NOMO-1 treated with DMSO at 0.1 percent for 48 hours (cell line): ENCODE measurements at regions not wholly inside any gene's neighbourhood (a gene's known extent, or its start where the extent isn't known, plus 50 kb on each side); places are given as distances from the start of the nearest gene placed in this dataset.

Experiments used
- DNase-seq: peaks from one replicate; lab custom pipeline; 2025; ENCODE audit not compliant: unreplicated experiment; lab: John Stamatoyannopoulos, UW

DNA sequence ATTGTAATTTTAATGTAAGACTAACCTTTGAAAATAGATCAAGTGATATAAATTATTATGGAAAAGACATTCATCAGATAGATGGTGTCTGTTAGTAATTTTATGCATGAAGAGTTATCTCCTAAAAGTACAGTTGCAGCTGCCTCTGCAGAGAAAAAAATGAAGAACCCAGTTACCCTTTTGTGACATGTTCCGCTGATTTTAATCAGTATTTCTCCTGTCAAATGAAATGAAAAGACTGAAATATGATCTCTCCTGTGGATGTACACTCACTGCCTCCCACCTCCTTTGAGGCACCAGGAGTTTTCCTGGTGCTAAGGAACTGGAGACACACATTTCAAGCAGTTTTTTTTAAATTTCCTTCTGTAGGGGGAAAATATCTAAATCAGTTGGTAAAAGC is 277.4 kb downstream of the KIF4B start:
- no peak for DNase-seq

DNA sequence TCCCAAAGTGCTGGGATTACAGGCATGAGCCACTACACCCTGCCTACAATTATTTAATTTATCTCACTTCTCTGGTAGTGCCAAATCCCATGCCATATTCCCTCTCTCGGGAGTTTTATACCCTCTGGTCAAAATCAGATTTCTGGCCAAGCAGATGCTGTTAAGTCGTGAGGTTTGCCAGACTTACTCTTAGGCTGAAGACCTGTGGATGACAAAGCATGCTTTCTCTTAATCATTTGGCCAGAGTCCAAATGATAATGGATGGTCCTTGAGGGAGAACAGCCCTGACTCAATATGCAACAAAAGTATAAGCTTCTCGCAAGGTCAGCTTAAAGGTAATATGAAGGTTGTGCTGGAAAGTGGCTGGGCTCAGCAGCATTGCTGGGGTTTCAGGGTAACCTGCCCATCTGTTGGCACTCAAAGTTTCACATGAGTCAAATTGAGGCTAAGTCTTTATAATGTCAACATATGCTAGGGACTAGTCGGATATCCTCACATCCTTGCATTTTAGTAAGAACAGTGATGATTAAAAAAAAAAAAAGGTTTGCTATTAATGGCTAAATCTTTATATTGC is 280.1 kb downstream of the KIF4B start:
- no peak for DNase-seq

DNA sequence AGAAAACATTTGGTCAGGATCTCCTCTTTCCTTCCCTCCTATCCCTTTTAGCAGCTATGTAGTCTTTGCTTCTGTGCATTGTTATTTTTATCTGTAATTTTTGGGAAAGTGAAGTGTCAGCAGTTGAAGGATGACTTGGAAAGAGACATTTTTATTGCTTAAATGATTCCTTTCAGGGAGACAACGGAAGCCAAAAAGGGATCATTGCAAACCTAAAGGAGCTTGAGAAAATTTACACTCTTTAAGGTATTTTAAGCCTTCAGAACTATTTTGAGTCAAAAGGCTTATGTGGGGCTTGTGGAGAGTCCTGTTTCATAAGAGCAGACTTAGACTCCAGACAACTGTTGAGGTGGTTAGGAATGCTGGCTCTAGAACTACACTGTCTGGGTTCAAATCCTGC is 281.6 kb downstream of the KIF4B start:
- DNase-seq: no peak

DNA sequence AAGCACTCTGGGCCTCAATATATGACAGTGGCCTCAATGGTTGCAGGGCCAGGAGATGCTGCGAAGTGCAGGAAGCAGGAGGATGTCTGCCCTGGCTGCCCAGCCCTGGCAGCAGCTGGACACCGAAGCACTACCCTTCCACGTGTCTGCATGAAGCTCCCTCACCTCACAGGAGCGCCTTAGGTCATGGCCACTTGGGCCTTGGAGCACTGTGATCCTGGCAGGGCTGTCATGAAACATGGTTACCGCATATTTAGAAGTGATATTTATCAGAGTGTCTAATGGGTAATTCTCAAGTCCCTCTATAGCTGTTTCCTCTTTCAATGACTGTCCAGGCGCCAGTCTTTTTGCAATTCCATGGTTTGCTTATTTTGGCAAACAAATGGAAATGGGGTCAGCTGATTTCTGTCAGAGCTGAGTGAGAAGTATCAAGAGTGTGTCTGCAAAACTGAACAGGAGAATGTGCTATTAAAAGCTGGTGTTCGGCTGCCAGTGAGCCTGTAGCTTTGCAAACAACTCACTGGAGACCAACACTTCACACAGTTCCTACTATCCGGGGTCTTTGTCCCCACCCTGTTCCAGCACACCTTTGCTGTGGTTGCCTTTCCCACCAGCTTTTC is 285.9 kb downstream of the KIF4B start:
- DNase-seq: no peak

DNA sequence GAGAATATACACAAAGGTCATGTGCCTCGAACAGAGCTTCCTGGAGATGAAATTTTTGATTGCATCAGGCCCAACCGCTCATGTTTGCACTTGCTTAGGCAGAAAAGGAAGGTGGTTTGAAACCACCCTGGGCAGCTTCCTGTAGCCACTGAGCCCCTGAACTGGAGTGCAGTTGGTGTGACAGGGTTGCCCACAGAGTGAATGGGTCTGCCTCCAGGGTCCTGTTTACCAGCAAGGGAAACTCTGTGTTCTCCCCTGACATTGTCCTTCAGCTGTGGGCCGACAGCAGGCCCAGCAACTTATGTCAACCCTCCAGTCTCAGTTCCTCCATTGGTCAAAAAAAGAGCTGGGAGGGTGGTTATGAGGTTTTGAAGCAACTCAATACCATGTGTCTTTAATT is 289.6 kb downstream of the KIF4B start:
- DNase-seq: peak; percentile 53

DNA sequence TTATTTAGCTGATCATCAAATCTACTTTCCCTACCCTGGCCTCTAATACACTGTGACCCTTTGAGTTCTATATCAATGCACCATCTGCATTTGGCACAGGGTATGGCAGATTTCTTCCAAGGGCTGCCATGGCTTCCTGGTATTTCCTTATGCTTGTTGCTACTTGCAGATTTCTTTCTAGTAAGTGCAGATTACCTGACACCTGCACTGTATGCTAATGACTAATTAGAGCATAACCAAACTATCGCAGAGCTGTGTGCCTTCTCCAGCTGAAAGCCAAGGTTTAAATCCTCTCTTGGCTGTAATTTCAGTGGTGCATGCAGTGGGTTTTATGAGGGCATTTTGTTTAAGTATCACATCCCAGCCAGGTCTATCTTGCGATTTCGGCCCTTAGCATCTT is 293.7 kb downstream of the KIF4B start:
- DNase-seq: no peak

DNA sequence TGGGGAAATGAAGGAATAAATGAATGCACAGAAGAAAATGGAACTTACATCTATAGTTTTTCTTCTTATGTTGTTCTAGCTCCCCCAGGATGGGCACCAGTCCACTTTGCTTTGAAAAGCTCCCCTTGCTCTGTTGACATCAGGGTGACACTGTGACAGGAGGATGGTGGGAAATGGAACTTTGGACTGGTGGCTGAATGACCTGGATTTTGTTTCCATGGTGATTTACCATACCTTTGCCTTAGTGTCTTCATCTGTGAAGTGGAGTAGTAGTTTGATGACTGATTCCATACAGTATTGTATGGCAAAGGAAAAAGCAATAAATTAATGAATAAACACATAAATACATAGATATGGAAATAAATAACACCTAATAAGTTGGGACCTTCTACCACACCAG is 294.7 kb downstream of the KIF4B start:
- DNase-seq: no peak

DNA sequence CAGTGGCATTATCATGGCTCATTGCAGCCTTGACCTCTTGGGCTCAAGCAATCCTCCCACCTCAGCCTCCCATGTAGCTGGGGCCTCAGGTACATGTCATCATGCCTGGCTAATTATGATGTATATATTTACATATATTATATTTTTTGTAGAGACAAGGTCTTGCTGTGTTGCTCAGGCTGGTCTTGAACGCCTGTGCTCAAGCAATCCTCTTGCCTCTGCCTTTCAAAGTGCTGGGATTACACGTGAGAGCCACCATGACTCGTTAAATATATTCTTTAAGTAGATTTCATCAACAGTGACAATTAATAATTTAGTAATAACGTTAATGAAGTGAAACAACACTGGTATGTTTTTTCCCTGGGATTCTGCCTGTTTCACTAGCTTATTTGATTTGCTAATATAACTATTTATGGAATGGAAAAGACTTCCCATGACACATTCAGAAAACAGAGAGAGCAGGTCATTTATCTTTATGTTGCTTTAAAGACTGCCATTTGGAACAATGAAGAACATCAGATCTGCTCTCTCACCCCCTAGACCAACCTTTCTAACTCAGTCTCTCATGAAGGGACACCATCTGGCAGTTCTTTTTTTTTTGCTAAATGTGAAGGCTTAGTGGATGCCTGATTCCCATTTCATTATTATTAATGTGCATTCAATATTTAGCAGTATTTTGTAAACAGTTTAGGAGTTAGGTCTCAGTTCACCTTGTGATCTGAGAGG is 295.6 kb downstream of the KIF4B start:
- no peak for DNase-seq

DNA sequence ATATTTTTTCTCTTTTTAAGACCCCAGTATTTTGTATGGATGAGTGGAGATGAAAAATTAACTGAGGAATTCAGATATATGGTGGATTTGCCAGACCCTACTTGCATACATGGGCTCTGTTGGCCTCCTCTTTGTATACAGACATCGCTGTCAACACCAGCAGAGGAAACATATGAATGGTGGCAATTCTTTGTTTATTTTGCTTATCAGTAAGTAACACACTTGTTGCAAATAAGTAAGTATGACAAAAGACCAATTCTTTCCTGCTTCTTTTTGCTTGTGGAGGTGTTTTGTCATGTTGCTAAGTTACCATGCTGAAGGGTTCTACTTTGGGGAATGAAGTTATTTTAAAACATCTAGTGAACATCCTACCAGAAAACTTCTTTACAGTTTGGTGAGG is 298.2 kb downstream of the KIF4B start:
- DNase-seq: no peak

DNA sequence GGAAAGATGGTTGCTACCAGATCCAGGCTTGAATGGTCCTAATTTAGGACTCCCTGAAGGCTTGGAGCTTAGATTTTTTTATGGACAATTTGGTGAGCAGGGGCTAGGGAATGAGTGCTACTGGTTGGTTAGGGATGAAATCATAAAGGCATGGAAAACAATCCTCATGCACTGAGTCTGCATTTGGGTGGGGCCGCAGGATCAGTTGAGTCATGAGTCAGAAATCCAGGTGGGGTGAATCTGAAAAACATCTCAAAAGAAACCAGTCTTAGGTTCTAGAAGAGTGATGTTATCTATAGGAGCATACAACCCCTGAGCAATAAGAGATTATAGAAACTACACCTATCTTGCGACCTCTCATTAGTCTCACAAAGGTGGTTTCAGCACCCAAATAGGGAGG is 300.0 kb downstream of the KIF4B start:
- DNase-seq: no peak

DNA sequence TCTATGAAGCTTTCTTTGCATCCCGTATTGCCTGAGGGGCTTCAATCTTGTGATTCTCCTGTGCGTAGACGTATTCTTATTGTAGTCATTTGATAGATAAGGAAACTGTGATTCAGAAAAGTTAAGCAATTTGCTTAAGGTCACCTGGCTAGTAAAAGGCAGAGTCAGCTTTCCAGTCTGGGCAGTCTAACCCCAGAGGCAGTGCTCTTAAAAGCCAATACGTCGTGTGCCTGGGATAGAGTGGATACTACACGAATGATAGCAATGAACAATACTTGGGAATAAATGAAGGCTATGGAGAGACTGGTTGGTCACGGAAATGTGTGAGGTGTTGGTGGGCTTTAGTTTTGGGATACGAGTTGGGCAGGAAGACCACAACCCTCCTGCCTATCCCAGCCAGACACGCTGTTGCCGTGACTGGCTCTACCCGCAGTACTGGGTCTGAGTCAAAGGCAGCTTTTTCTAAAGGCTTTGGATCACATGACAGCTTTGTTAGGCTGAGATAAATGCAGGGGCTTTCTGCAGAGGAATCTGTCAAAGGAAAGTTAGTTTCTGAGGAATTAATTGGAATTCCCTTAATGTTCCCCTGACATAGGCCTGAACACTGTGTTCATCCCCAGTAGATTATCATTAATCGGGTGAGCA is 302.6 kb downstream of the KIF4B start:
- DNase-seq: no peak

DNA sequence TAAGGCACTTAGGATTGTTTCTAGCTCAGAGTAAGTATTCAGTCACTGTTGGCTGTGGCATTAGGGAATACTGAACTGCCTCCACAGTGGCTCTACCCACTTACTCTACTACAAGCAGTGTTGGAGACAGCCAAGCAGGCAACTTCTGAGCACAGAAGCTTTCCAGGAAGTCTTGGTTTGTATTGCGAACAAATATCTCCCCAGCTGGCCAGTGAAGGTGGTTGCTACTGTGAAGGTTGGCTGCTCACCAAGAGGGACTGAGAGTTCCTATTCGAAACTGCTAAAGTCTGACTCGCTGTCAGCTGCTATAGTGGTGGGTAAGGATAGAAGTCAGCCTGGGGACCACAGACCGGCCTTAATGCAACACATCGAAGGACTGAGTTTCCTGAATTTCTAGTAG is 319.1 kb downstream of the KIF4B start:
- DNase-seq: no peak

DNA sequence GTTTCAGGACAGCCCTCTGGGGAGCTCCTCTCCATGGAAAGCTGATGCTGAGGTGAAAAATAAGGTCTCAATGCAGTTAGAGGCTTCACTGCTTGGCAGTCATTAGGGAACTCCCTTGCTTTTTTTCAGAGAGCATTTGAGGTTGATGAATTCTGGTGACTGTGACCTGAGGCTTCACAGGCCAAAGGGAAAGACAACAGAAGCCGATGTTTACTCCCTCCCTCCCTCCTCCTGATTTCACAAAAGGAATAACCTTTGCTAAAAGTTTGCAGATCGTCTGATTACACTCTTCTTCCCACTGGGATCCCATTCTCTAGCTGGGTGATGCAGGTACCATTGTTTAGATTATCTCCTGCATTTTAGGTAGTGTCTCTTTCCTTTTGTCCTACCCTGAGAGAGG is 329.4 kb downstream of the KIF4B start:
- DNase-seq: no peak

DNA sequence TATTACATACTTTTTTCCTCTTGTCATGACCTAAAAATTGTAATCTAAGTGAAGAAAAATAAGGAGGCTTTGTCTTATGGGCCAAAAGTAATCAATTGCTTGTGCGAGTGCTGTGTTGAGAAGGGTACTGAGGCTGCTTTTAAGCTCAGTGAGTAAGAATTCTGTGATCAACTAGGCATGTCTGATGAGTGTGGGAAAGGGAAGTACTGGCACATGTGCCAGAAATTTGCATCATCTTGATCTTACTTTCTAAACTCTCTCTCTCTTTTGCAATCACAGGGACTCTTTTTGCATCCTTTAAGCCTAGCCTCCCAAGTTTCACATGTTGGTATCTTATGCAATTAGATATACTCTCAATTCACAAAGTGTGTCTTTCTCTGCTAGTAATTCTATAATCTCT is 329.9 kb downstream of the KIF4B start:
- peak; percentile 4 for DNase-seq

DNA sequence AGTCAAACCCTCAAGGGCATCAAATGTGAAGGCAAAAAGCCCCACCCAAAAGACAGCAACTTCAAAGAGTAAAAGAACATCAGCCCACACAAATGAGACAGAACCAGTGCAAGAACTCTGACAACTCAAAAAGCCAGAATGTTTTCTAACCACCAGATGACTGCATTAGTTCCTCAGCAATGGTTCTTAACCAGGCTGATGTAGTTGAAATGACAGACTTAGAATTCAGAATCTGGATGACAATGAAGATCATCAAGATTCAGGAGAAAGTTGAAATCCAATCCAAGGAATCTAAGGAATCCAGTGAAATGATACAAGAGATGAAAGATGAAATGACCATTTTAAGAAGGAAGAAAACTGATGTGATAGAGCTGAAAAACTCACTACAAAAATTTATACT is 339.7 kb downstream of the KIF4B start:
- DNase-seq: no peak

DNA sequence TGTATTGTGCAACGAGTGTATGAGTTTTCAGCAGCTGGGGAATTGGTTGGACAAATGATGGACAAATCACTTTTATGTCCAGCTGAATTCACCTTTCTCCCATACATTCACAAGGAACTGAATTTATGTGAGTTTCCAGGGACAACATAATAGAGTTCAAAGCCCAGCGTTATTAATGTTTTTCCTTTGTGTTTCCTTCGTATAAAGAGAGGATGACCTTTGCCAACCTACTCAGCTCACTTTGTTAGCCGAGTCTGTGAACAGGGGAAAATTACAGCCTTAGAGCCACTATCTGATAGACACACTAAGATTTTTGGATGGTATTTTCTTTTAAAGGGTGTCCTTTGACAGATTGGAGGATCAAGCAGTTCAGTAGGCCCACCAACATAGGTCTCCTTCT is 352.5 kb downstream of the KIF4B start:
- DNase-seq: no peak

DNA sequence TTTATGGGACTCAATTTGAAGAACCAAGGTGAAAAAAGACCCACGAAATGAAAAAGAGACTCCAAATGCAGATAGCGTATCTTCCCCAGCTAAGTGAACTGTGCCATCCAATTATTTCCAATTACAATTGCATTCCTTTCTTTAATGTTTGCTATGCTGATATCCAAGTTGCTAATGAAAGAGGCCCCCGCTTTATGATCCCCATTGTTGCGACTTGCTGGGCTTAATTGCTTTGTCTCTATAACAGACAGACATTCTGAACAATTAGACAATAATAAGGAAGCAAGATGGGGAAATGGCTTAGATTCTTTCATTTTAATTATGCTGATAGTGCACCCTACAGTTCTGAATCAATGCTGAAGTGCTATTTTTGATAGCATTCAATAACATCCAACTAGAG is 354.3 kb downstream of the KIF4B start:
- DNase-seq: no peak

DNA sequence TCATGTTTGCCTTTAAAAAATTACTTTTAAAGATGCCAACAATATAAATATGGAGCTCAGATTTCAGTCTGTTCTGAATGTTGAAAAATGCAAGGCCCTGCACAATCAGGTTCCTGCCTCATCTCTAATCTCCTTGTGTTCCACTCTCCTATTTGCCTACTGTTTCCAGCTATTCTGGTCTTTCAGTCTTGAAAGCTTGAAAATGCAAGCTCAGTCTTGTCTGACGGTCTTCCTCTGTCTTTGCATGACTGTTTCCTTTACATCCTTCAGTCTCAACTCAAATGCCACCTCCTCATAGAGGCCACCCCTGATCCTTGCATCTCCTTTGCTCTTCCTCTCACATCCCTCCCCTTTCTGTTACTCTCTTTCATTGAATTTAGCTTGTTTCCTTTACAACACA is 354.9 kb downstream of the KIF4B start:
- no peak for DNase-seq

DNA sequence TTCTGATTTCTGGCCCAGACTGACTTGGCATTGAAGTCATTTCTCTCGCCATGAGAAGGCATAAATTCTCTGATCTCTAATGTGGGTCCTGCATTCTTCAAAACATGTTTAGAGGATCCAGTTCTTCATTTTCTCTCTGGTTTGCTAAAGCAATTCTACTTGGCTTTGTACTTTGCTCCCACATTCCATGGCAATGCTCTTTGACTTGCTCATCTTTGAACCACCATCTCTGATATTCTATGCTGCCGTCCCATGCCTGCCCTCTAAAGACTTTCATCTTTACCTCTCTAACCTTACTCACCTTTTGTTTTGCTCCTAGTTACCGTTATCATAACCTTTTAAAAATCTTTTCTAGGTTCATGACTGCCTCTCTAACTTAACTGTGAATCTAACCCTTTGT is 366.9 kb downstream of the KIF4B start:
- no peak for DNase-seq

DNA sequence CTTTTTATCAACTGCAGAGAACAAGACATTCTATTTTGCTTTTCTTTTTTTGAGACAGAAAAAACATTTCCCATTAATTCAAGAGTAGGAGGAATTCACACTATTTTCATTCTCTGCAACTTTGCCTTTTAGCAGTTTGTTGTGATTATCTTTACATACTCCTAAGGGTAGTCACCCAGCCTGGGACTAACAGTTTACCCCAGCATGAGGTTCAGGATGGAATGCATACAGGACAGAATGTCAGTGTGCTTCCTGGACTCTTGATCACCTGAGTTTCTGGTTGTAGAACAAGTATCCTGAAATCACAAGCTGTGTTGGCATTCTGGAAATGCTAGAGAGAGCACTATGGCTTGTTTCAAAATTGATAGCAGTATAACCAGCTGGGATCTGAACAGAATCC is 368.1 kb downstream of the KIF4B start:
- DNase-seq: no peak

DNA sequence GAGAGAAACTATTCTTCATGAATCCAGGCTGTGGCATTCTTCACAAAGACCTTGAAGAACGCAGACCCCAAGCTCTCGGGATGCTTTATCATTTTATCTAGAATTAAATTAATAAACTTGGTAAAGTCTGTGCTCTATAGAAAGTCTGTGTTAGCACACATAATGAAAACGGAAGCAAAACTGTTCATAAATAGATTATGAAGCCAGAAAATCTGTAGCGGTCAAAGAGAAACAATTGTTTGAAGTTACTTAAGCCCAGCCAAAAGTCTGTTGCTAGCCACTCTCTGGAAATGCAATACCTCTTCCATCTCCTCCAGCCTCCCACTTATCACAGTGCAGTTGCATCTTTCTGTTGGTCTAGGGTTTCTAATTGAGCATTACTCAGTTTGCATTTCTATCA is 375.9 kb downstream of the KIF4B start:
- no peak for DNase-seq

DNA sequence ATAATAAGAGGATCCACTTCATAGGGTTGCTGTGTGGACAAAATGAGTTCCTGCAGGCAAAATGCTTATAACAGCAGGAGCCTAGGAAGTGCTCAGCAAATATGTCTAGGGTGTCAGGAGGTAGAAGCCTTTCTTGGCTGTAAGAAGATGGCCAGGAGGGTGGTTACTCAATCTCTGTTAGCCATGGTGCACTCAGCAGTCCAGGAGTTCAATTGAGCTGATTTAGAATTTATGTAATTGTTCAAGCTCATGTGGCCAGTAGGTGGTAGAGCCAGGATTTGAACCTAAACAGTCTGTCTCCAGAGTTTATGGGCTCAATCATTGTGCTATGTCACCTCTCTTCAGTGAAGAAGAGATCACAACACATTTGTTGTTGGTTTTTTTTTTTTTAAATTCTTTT is 381.2 kb downstream of the KIF4B start:
- DNase-seq: no peak
